Osteoblast (primary cell): ENCODE measurements at regions not wholly inside any gene's neighbourhood (a gene's known extent, or its start where the extent isn't known, plus 50 kb on each side); places are given as distances from the start of the nearest gene placed in this dataset.

Experiments used
- DNase-seq: peaks from one replicate; pipeline ENCODE4 v3.0.0; 2011; ENCODE audit warnings: low spot score, mixed read lengths; ENCODE audit not compliant: insufficient read length; ENCODE audit errors: missing footprints
- H2AFZ ChIP-seq: 2 replicates; pipeline ENCODE4 v1.6.0; 2011; ENCODE audit warnings: mild to moderate bottlenecking, low read length
- H3K27ac ChIP-seq: 2 replicates; pipeline ENCODE4 v1.5.1; 2011; ENCODE audit warnings: mild to moderate bottlenecking, low read depth, low read length, moderate library complexity
- H3K27me3 ChIP-seq: 2 replicates; pipeline ENCODE4 v1.6.0; 2012; ENCODE audit warnings: mild to moderate bottlenecking, control low read depth, inconsistent platforms, low read length, moderate library complexity; ENCODE audit not compliant: insufficient read depth
- H3K36me3 ChIP-seq: 2 replicates; pipeline ENCODE4 v1.5.1; 2011; ENCODE audit warnings: mild to moderate bottlenecking, low read length, control low read depth, moderate library complexity; ENCODE audit not compliant: insufficient read depth
- H3K4me1 ChIP-seq: 2 replicates; pipeline ENCODE4 v1.5.1; 2011; ENCODE audit warnings: mild to moderate bottlenecking, low read length, control low read depth, moderate library complexity; ENCODE audit not compliant: insufficient read depth
- H3K4me2 ChIP-seq: 2 replicates; pipeline ENCODE4 v1.6.0; 2011; ENCODE audit warnings: mild to moderate bottlenecking, low read length; ENCODE audit not compliant: insufficient read depth
- H3K4me3 ChIP-seq: fragments of 200-600 bp; sonication (generic); 3 replicates; pipeline ENCODE4 v1.5.1; 2012; ENCODE audit warnings: mild to moderate bottlenecking, low read length, inconsistent platforms; ENCODE audit not compliant: insufficient read depth
- H3K79me2 ChIP-seq: 2 replicates; pipeline ENCODE4 v1.6.0; 2012; ENCODE audit warnings: mild to moderate bottlenecking, low read length, control low read depth, inconsistent platforms; ENCODE audit not compliant: insufficient read depth
- H3K9me3 ChIP-seq: 2 replicates; pipeline ENCODE4 v1.5.1; 2011; ENCODE audit warnings: low read depth, low read length, control low read depth
- H4K20me1 ChIP-seq: 2 replicates; pipeline ENCODE4 v1.6.0; 2012; ENCODE audit warnings: mild to moderate bottlenecking, low read length, control low read depth; ENCODE audit not compliant: insufficient read depth
- CTCF ChIP-seq: IDR thresholded peaks from 2 replicates; pipeline ENCODE4 v1.5.1; 2011; ENCODE audit warnings: mild to moderate bottlenecking, low read depth, low read length, moderate library complexity; ENCODE audit errors: extremely low read depth

GRCh38 chr11:92911478-92911877 is 58.0 kb upstream of the MTNR1B start:
- Histone ChIP-seq H2AFZ (no peak overlapping the region), H3K4me2 (no peak overlapping the region)

GRCh38 chr11:92915551-92915950 is 53.9 kb upstream of the MTNR1B start:
- Histone ChIP-seq H2AFZ (no peak overlapping the region), H3K4me1 (no peaks in the 10 kb centered on the region), H3K36me3 (no peaks in the 10 kb centered on the region), H3K27ac (no peak overlapping the region), H3K79me2 (no peaks in the 10 kb centered on the region), H3K4me2 (no peak overlapping the region), H4K20me1 (no peaks in the 10 kb centered on the region), H3K27me3 (no peaks in the 10 kb centered on the region), H3K4me3 (no peak overlapping the region), H3K9me3 (no peaks in the 10 kb centered on the region)
- TF ChIP-seq CTCF, result no peak
- DNase-seq, result no peak

More at GRCh38 chr11:92911478-92911877, 58.0 kb upstream of the MTNR1B start:
- no peak for TF ChIP-seq CTCF
- no peaks in the 10 kb centered on the region for H3K27me3 ChIP-seq
- no peak for DNase-seq
- no peak overlapping the region for H3K27ac ChIP-seq
- H3K36me3 ChIP-seq, result no peaks in the 10 kb centered on the region
- no peaks in the 10 kb centered on the region for H3K9me3 ChIP-seq
- H3K79me2 ChIP-seq, result no peaks in the 10 kb centered on the region
- no peaks in the 10 kb centered on the region for H3K4me1 ChIP-seq
- H4K20me1 ChIP-seq, result no peaks in the 10 kb centered on the region
- H3K4me3 ChIP-seq, result no peak overlapping the region

GRCh38 chr11:92916299-92916698 is 53.2 kb upstream of the MTNR1B start:
- Histone ChIP-seq H3K27ac (no peak overlapping the region), H4K20me1 (no peaks in the 10 kb centered on the region), H3K36me3 (no peaks in the 10 kb centered on the region), H2AFZ (no peak overlapping the region), H3K4me2 (no peak overlapping the region), H3K9me3 (no peaks in the 10 kb centered on the region), H3K4me3 (no peak overlapping the region), H3K4me1 (no peaks in the 10 kb centered on the region), H3K79me2 (no peaks in the 10 kb centered on the region), H3K27me3 (no peaks in the 10 kb centered on the region)
- TF ChIP-seq CTCF, result no peak
- no peak for DNase-seq

- H2AFZ ChIP-seq, result no peak overlapping the region
- TF ChIP-seq CTCF, result no peak
These were observed 51.5 kb upstream of the MTNR1B start for GRCh38 chr11:92917927-92918326.

More at GRCh38 chr11:92917927-92918326, 51.5 kb upstream of the MTNR1B start:
- Histone ChIP-seq H3K4me1 (no peaks in the 10 kb centered on the region), H3K9me3 (no peaks in the 10 kb centered on the region), H3K79me2 (no peaks in the 10 kb centered on the region), H3K36me3 (no peaks in the 10 kb centered on the region), H3K4me2 (no peak overlapping the region), H3K4me3 (no peak overlapping the region), H3K27me3 (no peaks in the 10 kb centered on the region), H3K27ac (no peak overlapping the region), H4K20me1 (no peaks in the 10 kb centered on the region)
- no peak for DNase-seq
